Transverse colon (tissue), 4 donors: ENCODE measurements at regions not wholly inside any gene's neighbourhood (a gene's known extent, or its start where the extent isn't known, plus 50 kb on each side); places are given as distances from the start of the nearest gene placed in this dataset.

Experiments used
- CTCF ChIP-seq, 5 experiments: fragments of 200-600 bp in 3 of 5; fragments of 450-650 bp in 2 of 5; sonication (generic) in 3 of 5; IDR thresholded peaks; 1 replicate in 2 of 5; 2 replicates in 3 of 5; pipeline ENCODE4 v1.5.1; 2016 to 2017; ENCODE audit warnings: antibody characterized with exemption in 5 of 5, inconsistent platforms in 3 of 5, mild to moderate bottlenecking in 2 of 5, moderate library complexity in 1 of 5
- EP300 ChIP-seq: sonication (generic); formaldehyde crosslinking; IDR thresholded peaks from one replicate; pipeline ENCODE4 v1.6.1; 2017; ENCODE audit warnings: antibody characterized with exemption, low read depth
- POLR2A ChIP-seq: fragments of 450-650 bp; IDR thresholded peaks from one replicate; pipeline ENCODE4 v1.6.1; 2016; ENCODE audit warnings: antibody characterized with exemption, mild to moderate bottlenecking, moderate library complexity
- POLR2AphosphoS5 ChIP-seq, 3 donors: sonication (generic); formaldehyde crosslinking; IDR thresholded peaks; one replicate each; pipeline ENCODE4 v1.6.1; 2016; ENCODE audit warnings: antibody characterized with exemption in 3 of 3

- TF ChIP-seq POLR2AphosphoS5 (IDR thresholded peaks at IDR 0.05) (no peak), CTCF (IDR thresholded peaks at IDR 0.05) (no peak), EP300 (no peak), POLR2A (no peak)
Observed at GRCh38 chr11:28903716-28904115, 795.5 kb downstream of the METTL15 start.
